SK-N-SH (cell line): ENCODE measurements at regions not wholly inside any gene's neighbourhood (a gene's known extent, or its start where the extent isn't known, plus 50 kb on each side); places are given as distances from the start of the nearest gene placed in this dataset.

ENCODE experiments used
- CTCF ChIA-PET: fragments of 300-600, 350-600 bp; formaldehyde crosslinking; extraction: SDS; loops from one replicate; lab custom pipeline; 2021; lab: Yijun Ruan, JAX
- POLR2A ChIA-PET: fragments of 350-600 bp; sonication (Branson Sonifier 250); formaldehyde crosslinking; extraction: SDS; loops from one replicate; lab custom pipeline; 2020; ENCODE audit warnings: antibody characterized with exemption, inconsistent platforms; lab: Yijun Ruan, JAX
- DNase-seq: peaks from one replicate; pipeline ENCODE4 v3.0.0; 2012
- H2AFZ ChIP-seq: fragments of 200-600 bp; sonication (generic); 2 replicates; pipeline ENCODE4 v1.8.1; 2016; ENCODE audit warnings: antibody characterized with exemption, mild to moderate bottlenecking, low read depth
- H3F3A ChIP-seq: fragments of 200-600 bp; sonication (generic); replicated peaks from 2 replicates; pipeline ENCODE3; 2016; ENCODE audit warnings: antibody characterized with exemption, mild to moderate bottlenecking; ENCODE audit not compliant: insufficient read depth
- H3K27ac ChIP-seq, 2 experiments: fragments of 200-500 bp in 1 of 2; fragments of 200-600 bp in 1 of 2; sonication (Bioruptor generic) in 1 of 2; sonication (generic), shearing (Covaris generic) in 1 of 2; 2 replicates each; pipeline versions ENCODE4 v1.5.1 to v1.6.1; 2014 to 2016; ENCODE audit warnings: low read depth in 2 of 2, inconsistent platforms in 1 of 2, low read length in 1 of 2, mild to moderate bottlenecking in 1 of 2, mixed read lengths in 1 of 2
- H3K27me3 ChIP-seq: fragments of 200-600 bp; sonication (generic), shearing (Covaris generic); 2 replicates; pipeline ENCODE4 v1.6.1; 2016; ENCODE audit warnings: mixed run types; ENCODE audit not compliant: insufficient read depth
- H3K36me3 ChIP-seq, 2 experiments: fragments of 200-500 bp in 1 of 2; fragments of 200-600 bp in 1 of 2; sonication (Bioruptor generic) in 1 of 2; sonication (generic) in 1 of 2; replicated peaks in 1 of 2; 2 replicates each; pipeline versions ENCODE3 to v1.5.1; 2014 to 2016; ENCODE audit warnings: low read length in 1 of 2, mild to moderate bottlenecking in 1 of 2; ENCODE audit not compliant: insufficient read depth in 2 of 2, control insufficient read depth in 1 of 2
- H3K4me1 ChIP-seq, 2 experiments: fragments of 200-500 bp in 1 of 2; fragments of 200-600 bp in 1 of 2; sonication (Bioruptor generic) in 1 of 2; sonication (generic), shearing (Covaris generic) in 1 of 2; 2 replicates each; pipeline versions ENCODE4 v1.5.1 to v1.6.1; 2014 to 2016; ENCODE audit warnings: low read depth in 1 of 2, low read length in 1 of 2, mixed run types in 1 of 2; ENCODE audit not compliant: insufficient read depth in 2 of 2, control insufficient read depth in 1 of 2
- H3K4me2 ChIP-seq: fragments of 200-600 bp; sonication (generic), shearing (Covaris generic); 2 replicates; pipeline ENCODE4 v1.6.1; 2017; ENCODE audit warnings: mixed run types
- H3K4me3 ChIP-seq, 2 experiments: fragments of 200-500 bp in 1 of 2; fragments of 200-600 bp in 1 of 2; sonication (Bioruptor generic) in 1 of 2; sonication (generic), shearing (Covaris generic) in 1 of 2; 2 replicates each; pipeline versions ENCODE4 v1.5.1 to v1.8.1; 2014 to 2016; ENCODE audit warnings: low read depth in 2 of 2, inconsistent platforms in 1 of 2, low read length in 1 of 2, mild to moderate bottlenecking in 1 of 2, mixed read lengths in 1 of 2, moderate library complexity in 1 of 2
- H3K79me2 ChIP-seq: fragments of 200-600 bp; sonication (generic); 2 replicates; pipeline ENCODE4 v1.8.1; 2017; ENCODE audit warnings: mild to moderate bottlenecking; ENCODE audit not compliant: insufficient read depth
- H3K9ac ChIP-seq: fragments of 200-600 bp; sonication (generic); 2 replicates; pipeline ENCODE4 v1.6.1; 2017; ENCODE audit warnings: mixed run types
- H3K9me2 ChIP-seq: fragments of 200-600 bp; sonication (generic); 2 replicates; pipeline ENCODE4 v1.6.1; 2017; ENCODE audit warnings: mixed run types
- H3K9me3 ChIP-seq: fragments of 200-600 bp; sonication (generic); 2 replicates; pipeline ENCODE4 v1.6.1; 2017; ENCODE audit warnings: mixed run types, mild to moderate bottlenecking, moderate library complexity
- H4K20me1 ChIP-seq: fragments of 200-600 bp; sonication (generic); 2 replicates; pipeline ENCODE4 v1.6.1; 2017; ENCODE audit warnings: mild to moderate bottlenecking, mixed run types; ENCODE audit not compliant: insufficient read depth
- CHD2 ChIP-seq: fragments of 150-350 bp; IDR thresholded peaks from 2 replicates; pipeline ENCODE4 v1.6.1; 2018; ENCODE audit warnings: low read length; ENCODE audit not compliant: partially characterized antibody
- CTCF ChIP-seq: fragments of 200-600 bp; sonication (generic); IDR thresholded peaks from 2 replicates; pipeline ENCODE4 v1.6.1; 2017; ENCODE audit warnings: antibody characterized with exemption, mild to moderate bottlenecking, moderate library complexity
- ELF1 ChIP-seq: IDR thresholded peaks from 2 replicates; pipeline ENCODE4 v1.4.0; 2012
- EP300 ChIP-seq, 2 experiments: IDR thresholded peaks; 2 replicates each; pipeline versions ENCODE4 v1.4.0 to v1.6.1; 2012; ENCODE audit warnings: borderline replicate concordance in 1 of 2, low read depth in 1 of 2, low read length in 1 of 2
- EZH2phosphoT487 ChIP-seq: fragments of 200-600 bp; sonication (generic); IDR thresholded peaks from 2 replicates; pipeline ENCODE4 v1.6.1; 2017; ENCODE audit warnings: low read depth, mixed run types, mild to moderate bottlenecking, antibody characterized with exemption, moderate library complexity, borderline replicate concordance
- FOSL2 ChIP-seq: IDR thresholded peaks from 2 replicates; pipeline ENCODE4 v1.4.0; 2012; ENCODE audit warnings: low read depth, mild to moderate bottlenecking, moderate library complexity, borderline replicate concordance
- JUND ChIP-seq: IDR thresholded peaks from 2 replicates; pipeline ENCODE4 v1.4.0; 2012
- MXI1 ChIP-seq: IDR thresholded peaks from 2 replicates; pipeline ENCODE4 v1.6.1; 2012; ENCODE audit warnings: mild to moderate bottlenecking, low read depth, low read length, improper control_type of control experiment
- NFIC ChIP-seq: IDR thresholded peaks from 2 replicates; pipeline ENCODE4 v1.4.0; 2012; ENCODE audit warnings: borderline replicate concordance
- NRF1 ChIP-seq: IDR thresholded peaks from 2 replicates; pipeline ENCODE4 v1.6.1; 2012; ENCODE audit warnings: low read depth, mild to moderate bottlenecking, low read length
- POLR2AphosphoS5 ChIP-seq: IDR thresholded peaks from 2 replicates; pipeline ENCODE4 v1.6.1; 2012; ENCODE audit warnings: low read depth, low read length
- RAD21 ChIP-seq: IDR thresholded peaks from 2 replicates; pipeline ENCODE4 v1.6.1; 2012; ENCODE audit warnings: mild to moderate bottlenecking, low read length
- RCOR1 ChIP-seq: fragments of 150-350 bp; IDR thresholded peaks from 2 replicates; pipeline ENCODE4 v1.6.1; 2017; ENCODE audit warnings: antibody characterized with exemption, low read length
- RXRA ChIP-seq: IDR thresholded peaks from 2 replicates; pipeline ENCODE4 v1.4.0; 2012; ENCODE audit warnings: low read depth, mild to moderate bottlenecking, borderline replicate concordance
- SMC3 ChIP-seq: IDR thresholded peaks from 2 replicates; pipeline ENCODE4 v1.6.1; 2012; ENCODE audit warnings: low read depth, low read length, improper control_type of control experiment
- TAF1 ChIP-seq: IDR thresholded peaks from 2 replicates; pipeline ENCODE4 v1.6.1; 2012; ENCODE audit warnings: low read depth, mild to moderate bottlenecking, low read length, moderate library complexity, borderline replicate concordance
- TCF12 ChIP-seq: IDR thresholded peaks from 2 replicates; pipeline ENCODE4 v1.4.0; 2012
- USF2 ChIP-seq: fragments of 150-350 bp; IDR thresholded peaks from 2 replicates; pipeline ENCODE4 v1.6.1; 2017; ENCODE audit warnings: antibody characterized with exemption, low read length, low read depth, borderline replicate concordance
- ZBTB33 ChIP-seq: IDR thresholded peaks from 2 replicates; pipeline ENCODE4 v1.4.0; 2012; ENCODE audit warnings: low read depth, borderline replicate concordance
- whole genome bisulfite sequencing: methylation state at CpG from one replicate; pipeline ENCODE4 v1.1.6; 2017; ENCODE audit warnings: low lambda C conversion rate; 5-methylcytosine and 5-hydroxymethylcytosine counted together
- TF ChIP-seq, protein P1 (sequence below): IDR thresholded peaks from 2 replicates; pipeline ENCODE4; 2012

DNA sequence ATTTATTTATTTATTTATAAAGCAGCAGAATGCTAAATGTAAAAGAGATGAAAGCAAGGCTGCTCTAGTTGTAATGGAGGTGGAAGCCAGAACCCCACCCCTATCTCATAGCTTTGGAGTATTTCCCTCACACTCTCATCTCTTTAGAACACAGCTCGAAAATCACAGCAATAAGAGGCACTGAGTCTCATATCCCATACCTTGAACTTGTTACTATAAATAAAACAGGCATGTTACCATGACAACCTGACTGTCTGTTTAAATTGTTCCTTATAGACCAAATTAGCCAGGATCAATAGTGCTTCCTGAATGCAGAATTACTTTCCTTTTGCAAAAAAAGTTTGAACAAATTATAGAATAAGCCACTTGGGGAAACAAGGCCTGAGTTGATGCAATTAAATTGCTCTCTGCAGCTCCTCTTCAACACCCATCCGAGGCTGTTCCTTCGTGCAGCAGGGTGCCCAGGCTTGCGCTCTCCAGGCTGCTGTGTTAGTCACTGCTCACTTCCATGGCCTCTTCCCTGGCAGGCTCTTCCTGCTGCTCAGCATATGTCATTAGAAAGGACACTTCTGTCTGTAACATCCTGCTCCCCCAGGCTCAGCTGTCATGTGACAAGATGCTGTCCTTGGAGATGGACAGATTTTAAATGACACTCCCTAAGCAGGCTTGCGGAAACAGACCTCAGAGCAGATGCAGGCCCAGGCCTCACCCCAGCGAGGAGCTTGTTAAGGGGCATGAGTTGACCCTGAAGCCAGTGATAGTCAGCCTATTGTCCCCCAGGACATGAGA lies 120.2 kb downstream of the CARTPT start:
- no peaks in the 10 kb centered on the region for H3K79me2 ChIP-seq
- no peaks in the 10 kb centered on the region for H3K27me3 ChIP-seq
- no peak overlapping the region for H3K27ac ChIP-seq
- no peaks in the 10 kb centered on the region for H3K9me2 ChIP-seq
- H4K20me1 ChIP-seq, result no peaks in the 10 kb centered on the region
- no peaks in the 10 kb centered on the region for H3K9me3 ChIP-seq
- H3F3A ChIP-seq, result no peaks in the 10 kb centered on the region
- no peak overlapping the region for H3K9ac ChIP-seq
- no peak overlapping the region for H2AFZ ChIP-seq
- ChIA-PET CTCF (interaction anchor here (0.6 to 1.2 kb wide), 4 partner anchors 45 to 469 kb away, joined by 3 to 6 read pairs (median 3); no protein-coding TSS in a partner anchor), POLR2A (no interaction called here)
- TF ChIP-seq EZH2phosphoT487, result no peak
- TF ChIP-seq TCF12, result no peak
- TF ChIP-seq, protein P1, sequence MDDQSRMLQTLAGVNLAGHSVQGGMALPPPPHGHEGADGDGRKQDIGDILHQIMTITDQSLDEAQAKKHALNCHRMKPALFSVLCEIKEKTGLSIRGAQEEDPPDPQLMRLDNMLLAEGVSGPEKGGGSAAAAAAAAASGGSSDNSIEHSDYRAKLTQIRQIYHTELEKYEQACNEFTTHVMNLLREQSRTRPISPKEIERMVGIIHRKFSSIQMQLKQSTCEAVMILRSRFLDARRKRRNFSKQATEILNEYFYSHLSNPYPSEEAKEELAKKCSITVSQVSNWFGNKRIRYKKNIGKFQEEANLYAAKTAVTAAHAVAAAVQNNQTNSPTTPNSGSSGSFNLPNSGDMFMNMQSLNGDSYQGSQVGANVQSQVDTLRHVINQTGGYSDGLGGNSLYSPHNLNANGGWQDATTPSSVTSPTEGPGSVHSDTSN, result no peak
- no peak for TF ChIP-seq RCOR1
- no peak for TF ChIP-seq NRF1
- TF ChIP-seq EP300 (IDR thresholded peaks at IDR 0.05; ENCODE audit: borderline replicate concordance in 1 of 2, low read depth in 1 of 2, low read length in 1 of 2), result no peak
- no peak for TF ChIP-seq CHD2
- no peak for TF ChIP-seq POLR2AphosphoS5
- no peak for TF ChIP-seq TAF1
- no peak for TF ChIP-seq ZBTB33
- TF ChIP-seq USF2, result no peak
- TF ChIP-seq FOSL2, result no peak
- no peak for TF ChIP-seq RXRA
- no peak for TF ChIP-seq RAD21
- TF ChIP-seq CTCF, result no peak
- TF ChIP-seq ELF1, result no peak
- TF ChIP-seq JUND, result no peak
- TF ChIP-seq NFIC, result no peak
- no peak; the same call in 1 of the 2 replicates for TF ChIP-seq MXI1
- no peak for TF ChIP-seq SMC3
- peaks cover 0 to 6% of the 10 kb centered on the region in 2 experiments; a peak in 3 of 4 replicates for H3K4me1 ChIP-seq
- no peak overlapping the region for H3K4me3 ChIP-seq
- DNase-seq, result peak; percentile 30
- WGBS, result 70% methylated on average over 5 of the region's 6 CpGs
- H3K36me3 ChIP-seq, result no peaks in the 10 kb centered on the region
- no peak overlapping the region for H3K4me2 ChIP-seq
